CD8-positive, alpha-beta memory T cell (primary cell): ENCODE measurements at regions not wholly inside any gene's neighbourhood (a gene's known extent, or its start where the extent isn't known, plus 50 kb on each side); places are given as distances from the start of the nearest gene placed in this dataset.

ENCODE experiments used
- CTCF ChIA-PET: fragments of 350-600 bp; sonication (Branson Sonifier 250); formaldehyde crosslinking; loops from one replicate; lab custom pipeline; 2021; ENCODE audit warnings: antibody characterized with exemption; lab: Charles Lee
- POLR2A ChIA-PET: fragments of 350-600 bp; sonication (Branson Sonifier 250); formaldehyde crosslinking; loops from one replicate; lab custom pipeline; 2021; ENCODE audit warnings: antibody characterized with exemption; lab: Charles Lee
- DNase-seq, 5 donors: peaks; one replicate each; pipeline versions ENCODE4 v3.0.0 to v3.0.0-alpha.2; 2020 to 2022; ENCODE audit warnings: mixed read lengths in 1 of 5
- H3K27ac ChIP-seq: one replicate; pipeline ENCODE4 v1.7.0; 2013; ENCODE audit warnings: low read depth, mild to moderate bottlenecking, low read length, moderate library complexity
- H3K27me3 ChIP-seq: 2 replicates; pipeline ENCODE4 v1.7.0; 2013; ENCODE audit warnings: low read length, mild to moderate bottlenecking; ENCODE audit not compliant: insufficient read depth, poor library complexity, severe bottlenecking
- H3K36me3 ChIP-seq: 2 replicates; pipeline ENCODE4 v1.7.0; 2013; ENCODE audit warnings: mild to moderate bottlenecking, low read length, moderate library complexity; ENCODE audit not compliant: insufficient read depth
- H3K4me1 ChIP-seq: 2 replicates; pipeline ENCODE4 v1.7.0; 2013; ENCODE audit warnings: mild to moderate bottlenecking, low read length, moderate library complexity; ENCODE audit not compliant: insufficient read depth
- H3K4me3 ChIP-seq: 2 replicates; pipeline ENCODE4 v1.7.0; 2013; ENCODE audit warnings: mild to moderate bottlenecking, low read length
- H3K9me3 ChIP-seq: 2 replicates; pipeline ENCODE4 v1.7.0; 2013; ENCODE audit warnings: mild to moderate bottlenecking, low read length
- H3K27ac Mint-ChIP-seq, 8 donors: one replicate each; pipeline ENCODE4 v1.8.0; 2020 to 2021; ENCODE audit warnings: mixed read lengths in 8 of 8, mild to moderate bottlenecking in 6 of 8, inconsistent platforms in 3 of 8, moderate library complexity in 3 of 8
- H3K27me3 Mint-ChIP-seq, 2 donors: one replicate each; pipeline ENCODE4 v1.8.0; 2020 to 2021; ENCODE audit warnings: mixed read lengths in 2 of 2, mild to moderate bottlenecking in 1 of 2, moderate library complexity in 1 of 2
- H3K36me3 Mint-ChIP-seq, 3 donors: one replicate each; pipeline ENCODE4 v1.8.0; 2020 to 2021; ENCODE audit warnings: mixed read lengths in 3 of 3, inconsistent platforms in 1 of 3, mild to moderate bottlenecking in 1 of 3
- H3K4me1 Mint-ChIP-seq, 3 donors: one replicate each; pipeline ENCODE4 v1.8.0; 2020 to 2021; ENCODE audit warnings: mixed read lengths in 3 of 3, inconsistent platforms in 1 of 3, mild to moderate bottlenecking in 1 of 3
- H3K4me3 Mint-ChIP-seq, 7 donors: one replicate each; pipeline ENCODE4 v1.8.0; 2020 to 2021; ENCODE audit warnings: mixed read lengths in 7 of 7, mild to moderate bottlenecking in 6 of 7, moderate library complexity in 4 of 7, inconsistent platforms in 2 of 7
- H3K9me3 Mint-ChIP-seq, 5 donors: one replicate each; pipeline ENCODE4 v1.8.0; 2020 to 2022; ENCODE audit warnings: mixed read lengths in 5 of 5, mild to moderate bottlenecking in 3 of 5, moderate library complexity in 2 of 5, inconsistent platforms in 1 of 5

DNA sequence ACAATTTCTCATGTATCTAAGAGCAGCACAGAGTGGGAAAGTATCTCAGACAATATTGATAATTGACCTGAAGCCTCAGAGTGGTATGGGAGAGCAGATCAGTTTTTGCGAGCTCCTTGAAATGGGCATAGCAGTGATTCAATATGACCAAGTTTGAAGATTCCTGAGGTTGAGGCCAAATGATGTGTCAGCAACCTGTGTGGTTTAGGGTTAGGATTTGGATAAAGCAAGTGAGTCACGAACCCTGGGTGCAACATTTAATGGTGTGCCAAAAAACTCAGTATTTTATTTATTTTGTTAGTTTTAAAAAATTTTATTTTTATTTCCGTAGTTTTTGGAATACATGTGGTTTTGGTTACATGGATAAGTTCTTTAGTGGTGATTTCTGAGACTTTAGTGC, 92.5 kb upstream of the C21orf91 start:
- Mint-ChIP-seq H3K4me1 (no peaks in the 10 kb centered on the region), H3K27me3 (peaks cover 0 to 8% of the 10 kb centered on the region in 2 donors), H3K27ac (no peak overlapping the region), H3K9me3 (no peaks in the 10 kb centered on the region), H3K4me3 (no peak overlapping the region), H3K36me3 (peaks cover 0 to 1% (median 0%) of the 10 kb centered on the region in 3 donors)
- Histone ChIP-seq H3K36me3 (no peaks in the 10 kb centered on the region), H3K4me1 (no peaks in the 10 kb centered on the region), H3K27ac (no peak overlapping the region), H3K4me3 (no peak overlapping the region), H3K9me3 (no peaks in the 10 kb centered on the region), H3K27me3 (no peaks in the 10 kb centered on the region)
- no peak for DNase-seq
- ChIA-PET CTCF (no interaction called here), POLR2A (no interaction called here)

DNA sequence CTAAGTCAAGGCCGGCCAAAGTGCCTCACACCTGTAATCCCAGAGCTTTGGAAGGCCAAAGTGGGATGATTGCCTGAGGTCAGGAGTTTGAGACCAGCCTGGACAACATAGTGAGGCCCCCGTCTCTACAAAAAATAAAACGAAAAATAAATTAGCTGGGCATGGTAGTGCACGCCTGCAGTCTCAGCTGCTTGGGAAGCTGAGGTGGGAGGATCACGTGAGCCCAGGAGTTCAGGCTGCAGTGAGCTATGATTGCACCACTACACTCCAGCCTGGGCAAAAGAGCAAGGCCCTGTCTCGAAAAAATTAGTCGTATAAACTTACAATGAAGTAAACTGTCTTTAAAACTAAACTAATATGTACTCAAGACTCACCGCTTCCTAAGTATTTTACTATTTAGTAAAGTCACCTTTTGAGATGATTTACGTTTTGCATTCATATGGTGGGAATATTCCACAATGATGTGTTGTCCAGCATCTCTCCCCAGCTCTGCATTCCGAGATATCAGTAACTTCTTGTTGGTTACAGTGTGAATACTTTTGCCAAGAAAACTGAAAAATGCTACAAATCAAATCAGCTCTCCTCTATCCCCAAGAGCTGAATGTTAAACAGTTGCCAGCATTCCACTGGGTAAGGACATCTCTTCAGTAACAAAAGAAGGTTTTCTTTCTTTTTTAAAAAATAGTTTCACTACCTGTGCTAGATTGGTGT, 84.9 kb upstream of the C21orf91 start:
- Mint-ChIP-seq H3K4me1 (peaks cover 0 to 21% (median 11%) of the 10 kb centered on the region in 3 donors), H3K36me3 (peaks cover 0 to 13% (median 0%) of the 10 kb centered on the region in 3 donors), H3K9me3 (peaks cover 0 to 6% (median 2%) of the 10 kb centered on the region in 5 donors), H3K27ac (no peak overlapping the region), H3K27me3 (peaks cover 0 to 2% of the 10 kb centered on the region in 2 donors), H3K4me3 (no peak overlapping the region)
- Histone ChIP-seq H3K36me3 (no peaks in the 10 kb centered on the region), H3K9me3 (no peaks in the 10 kb centered on the region), H3K27me3 (no peaks in the 10 kb centered on the region), H3K4me1 (no peaks in the 10 kb centered on the region), H3K4me3 (no peak overlapping the region), H3K27ac (no peak overlapping the region)
- CTCF ChIA-PET, result interaction anchor here (1.1 to 3.4 kb wide), 7 partner anchors 21 to 229 kb away, joined by 4 to 15 read pairs (median 7); no protein-coding TSS in a partner anchor
- no peak for DNase-seq
- POLR2A ChIA-PET, result no interaction called here

DNA sequence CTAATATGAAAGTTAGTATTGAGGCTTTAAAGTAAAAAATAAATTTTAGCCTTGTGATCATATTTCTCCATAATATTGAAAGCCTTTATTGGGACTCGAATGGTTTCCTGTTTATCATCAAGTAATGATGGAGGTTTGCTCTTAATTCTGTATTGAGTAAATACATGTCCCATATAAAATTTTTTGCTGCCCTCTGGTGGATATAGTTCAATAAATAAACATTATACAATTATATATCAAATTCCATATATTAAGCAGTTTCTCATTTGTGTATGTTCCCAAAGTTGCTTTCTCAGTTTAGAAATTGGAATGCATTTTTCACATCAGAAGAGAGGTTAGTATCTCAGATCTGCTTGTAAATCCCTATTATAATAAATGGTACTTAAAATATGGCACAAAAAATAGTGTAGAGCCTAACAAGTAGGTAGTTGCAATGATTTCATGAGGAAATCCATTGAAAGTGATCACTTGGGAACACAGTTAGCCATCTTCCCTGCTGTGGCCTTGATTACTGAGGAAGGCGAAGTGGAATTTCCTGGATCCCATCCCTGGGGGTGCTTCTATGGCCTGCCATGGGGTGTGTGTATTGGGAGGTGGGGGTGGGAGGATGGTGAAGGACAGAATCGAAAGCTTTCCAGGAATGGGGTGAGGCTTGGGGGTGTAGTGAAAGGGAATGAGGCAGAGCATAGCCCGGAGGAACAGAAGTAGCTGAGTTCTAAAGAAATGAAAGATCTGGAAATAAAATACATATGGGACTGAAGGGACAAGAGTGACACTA, 84.1 kb upstream of the C21orf91 start:
- no peaks in the 10 kb centered on the region for H3K4me1 ChIP-seq
- no peaks in the 10 kb centered on the region for H3K36me3 ChIP-seq
- H3K4me3 ChIP-seq, result no peak overlapping the region
- ChIA-PET POLR2A (no interaction called here), CTCF (interaction anchor here (1.1 to 3.4 kb wide), 7 partner anchors 21 to 228 kb away, joined by 4 to 15 read pairs (median 7); no protein-coding TSS in a partner anchor)
- Mint-ChIP-seq H3K4me1 (peaks cover 0 to 21% (median 11%) of the 10 kb centered on the region in 3 donors), H3K27ac (peak overlapping the region in 1 of 8 donors; percentile 32), H3K27me3 (peaks cover 0 to 4% of the 10 kb centered on the region in 2 donors), H3K36me3 (peaks cover 0 to 21% (median 0%) of the 10 kb centered on the region in 3 donors), H3K4me3 (peak overlapping the region in 1 of 7 donors; percentile 25), H3K9me3 (peaks cover 0 to 10% (median 9%) of the 10 kb centered on the region in 5 donors)
- DNase-seq, result peak in 2 of 5 donors; percentile 31 to 49
- H3K9me3 ChIP-seq, result no peaks in the 10 kb centered on the region
- no peak overlapping the region for H3K27ac ChIP-seq
- no peaks in the 10 kb centered on the region for H3K27me3 ChIP-seq

DNA sequence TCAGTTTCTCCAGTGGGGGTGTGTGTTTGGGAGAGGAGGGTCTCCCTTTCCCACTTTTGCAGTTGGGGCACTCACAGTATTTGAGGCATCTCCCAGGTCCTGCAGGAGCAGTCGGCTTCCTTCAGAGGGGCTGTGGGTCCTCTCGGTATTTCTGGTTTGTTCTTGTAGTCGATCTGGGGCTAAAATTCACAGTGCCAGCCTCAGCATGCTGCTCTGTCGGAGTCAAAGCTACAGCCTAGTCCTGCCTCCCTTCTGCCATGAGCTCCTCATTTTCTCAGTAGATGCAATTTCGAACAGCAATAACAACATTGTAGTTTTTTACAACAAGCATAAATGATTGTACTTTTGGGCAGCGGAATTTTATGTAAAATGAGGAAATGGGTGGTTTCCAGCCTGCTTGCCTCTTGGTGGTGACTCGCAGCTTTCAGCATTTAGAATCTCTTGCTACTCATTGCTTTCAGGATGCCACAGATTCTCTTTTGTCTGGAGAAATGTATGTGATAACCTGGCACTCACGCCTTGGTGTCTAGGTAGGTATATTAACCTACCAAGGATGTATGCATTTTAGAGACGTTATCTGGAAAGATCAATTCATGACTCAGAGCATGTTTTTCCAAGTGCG, 82.4 kb upstream of the C21orf91 start:
- Mint-ChIP-seq H3K9me3 (peaks cover 0 to 14% (median 9%) of the 10 kb centered on the region in 5 donors), H3K36me3 (peaks cover 0 to 37% (median 0%) of the 10 kb centered on the region in 3 donors), H3K4me1 (peaks cover 0 to 30% (median 11%) of the 10 kb centered on the region in 3 donors), H3K27ac (peak overlapping the region in 1 of 8 donors; percentile 52), H3K4me3 (no peak overlapping the region), H3K27me3 (peaks cover 0 to 4% of the 10 kb centered on the region in 2 donors)
- no peak overlapping the region for H3K4me3 ChIP-seq
- H3K9me3 ChIP-seq, result no peaks in the 10 kb centered on the region
- DNase-seq, result no peak
- H3K36me3 ChIP-seq, result no peaks in the 10 kb centered on the region
- H3K27me3 ChIP-seq, result no peaks in the 10 kb centered on the region
- POLR2A ChIA-PET, result no interaction called here
- no peak overlapping the region for H3K27ac ChIP-seq
- H3K4me1 ChIP-seq, result no peaks in the 10 kb centered on the region
- CTCF ChIA-PET, result interaction anchor here (1.2 to 2.5 kb wide), 2 partner anchors 213 to 222 kb away, joined by 4 to 20 read pairs; no protein-coding TSS in a partner anchor

- ChIA-PET CTCF (interaction anchor here (1.2 to 2.5 kb wide), 2 partner anchors 212 to 221 kb away, joined by 4 to 20 read pairs; no protein-coding TSS in a partner anchor), POLR2A (no interaction called here)
- H3K27ac Mint-ChIP-seq, result no peak overlapping the region
- H3K9me3 Mint-ChIP-seq, result peaks cover 0 to 14% (median 9%) of the 10 kb centered on the region in 5 donors
- peaks cover 0 to 43% (median 3%) of the 10 kb centered on the region in 3 donors for H3K36me3 Mint-ChIP-seq
- DNase-seq, result no peak
- Histone ChIP-seq H3K4me3 (no peak overlapping the region), H3K36me3 (no peaks in the 10 kb centered on the region), H3K4me1 (no peaks in the 10 kb centered on the region), H3K27ac (no peak overlapping the region), H3K27me3 (no peaks in the 10 kb centered on the region), H3K9me3 (no peaks in the 10 kb centered on the region)
- H3K27me3 Mint-ChIP-seq, result peaks cover 0 to 4% of the 10 kb centered on the region in 2 donors
- H3K4me1 Mint-ChIP-seq, result peaks cover 0 to 30% (median 11%) of the 10 kb centered on the region in 3 donors
- no peak overlapping the region for H3K4me3 Mint-ChIP-seq
Observed at GRCh38 chr21:17900990-17901385, 81.8 kb upstream of the C21orf91 start.

DNA sequence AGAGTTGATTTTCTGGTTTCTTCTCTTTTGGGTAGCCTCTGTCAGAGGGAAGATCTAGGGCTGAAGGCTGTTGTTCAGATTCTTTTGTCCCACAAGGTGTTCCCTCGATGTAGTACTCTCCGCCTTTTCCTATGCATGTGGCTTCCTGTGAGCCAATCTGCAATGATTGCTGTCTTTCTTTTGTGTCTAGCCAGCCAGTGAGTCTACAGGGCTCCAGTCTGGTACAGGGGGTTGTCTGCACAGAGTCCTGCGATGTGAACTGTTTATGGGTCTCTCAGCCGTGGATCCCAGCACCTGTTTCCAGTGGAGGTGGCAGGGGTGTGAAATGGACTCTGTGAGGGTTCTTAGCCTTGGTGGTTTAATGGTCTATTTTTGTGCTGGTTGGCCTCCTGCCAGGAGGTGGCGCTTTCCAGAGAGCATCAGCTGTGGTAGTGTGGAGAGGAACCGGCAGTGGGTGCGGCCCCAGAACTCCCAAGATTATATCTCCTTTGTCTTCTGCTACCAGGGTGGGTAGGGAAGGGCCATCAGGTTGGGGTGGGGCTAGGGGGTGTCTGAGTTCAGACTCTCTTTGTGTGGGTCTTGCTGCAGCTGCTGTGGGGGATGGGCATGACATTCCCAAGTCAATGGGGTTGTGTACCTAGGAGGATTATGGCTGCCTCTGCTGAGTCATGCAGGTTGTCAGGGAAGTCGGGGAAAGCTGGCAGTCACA, 81.3 kb upstream of the C21orf91 start:
- H3K36me3 ChIP-seq, result no peaks in the 10 kb centered on the region
- peaks cover 0 to 16% (median 9%) of the 10 kb centered on the region in 5 donors for H3K9me3 Mint-ChIP-seq
- POLR2A ChIA-PET, result no interaction called here
- no peak overlapping the region for H3K27ac ChIP-seq
- H3K36me3 Mint-ChIP-seq, result peaks cover 0 to 43% (median 3%) of the 10 kb centered on the region in 3 donors
- H3K27ac Mint-ChIP-seq, result no peak overlapping the region
- DNase-seq, result no peak
- no peaks in the 10 kb centered on the region for H3K27me3 ChIP-seq
- peaks cover 0 to 7% of the 10 kb centered on the region in 2 donors for H3K27me3 Mint-ChIP-seq
- peaks cover 0 to 30% (median 11%) of the 10 kb centered on the region in 3 donors for H3K4me1 Mint-ChIP-seq
- CTCF ChIA-PET, result interaction anchor here (1.2 to 2.5 kb wide), 2 partner anchors 212 to 221 kb away, joined by 4 to 20 read pairs; no protein-coding TSS in a partner anchor
- H3K4me1 ChIP-seq, result no peaks in the 10 kb centered on the region
- no peaks in the 10 kb centered on the region for H3K9me3 ChIP-seq
- H3K4me3 Mint-ChIP-seq, result no peak overlapping the region
- no peak overlapping the region for H3K4me3 ChIP-seq

- H3K4me3 Mint-ChIP-seq, result no peak overlapping the region
- Histone ChIP-seq H3K27ac (no peak overlapping the region), H3K36me3 (no peaks in the 10 kb centered on the region), H3K4me1 (no peaks in the 10 kb centered on the region), H3K4me3 (no peak overlapping the region), H3K9me3 (no peaks in the 10 kb centered on the region), H3K27me3 (no peaks in the 10 kb centered on the region)
- POLR2A ChIA-PET, result no interaction called here
- CTCF ChIA-PET, result no interaction called here
- peaks cover 0 to 4% (median 0%) of the 10 kb centered on the region in 3 donors for H3K36me3 Mint-ChIP-seq
- H3K4me1 Mint-ChIP-seq, result no peaks in the 10 kb centered on the region
- no peaks in the 10 kb centered on the region for H3K9me3 Mint-ChIP-seq
- H3K27ac Mint-ChIP-seq, result no peak overlapping the region
- H3K27me3 Mint-ChIP-seq, result peaks cover 0 to 2% of the 10 kb centered on the region in 2 donors
- no peak for DNase-seq
Observed at GRCh38 chr21:17889171-17889570, 70.0 kb upstream of the C21orf91 start.
